IMR-90 (cell line): ENCODE measurements at regions not wholly inside any gene's neighbourhood (a gene's known extent, or its start where the extent isn't known, plus 50 kb on each side); places are given as distances from the start of the nearest gene placed in this dataset.

Experiments
- ATAC-seq: fragments of 200-7000 bp; cut with Tn5 transposase; 2 replicates; pipeline ENCODE4 v1.9.1; 2020; ENCODE audit warnings: low read depth, mild to moderate bottlenecking, moderate library complexity
- BruUV-seq: library from RNA; stranded (reverse); fragments of 400-500 nt; replicated peaks from 2 replicates; lab custom pipeline; 2021; lab: Mats Ljungman, UMichigan
- CTCF ChIA-PET: fragments of 300-600 bp; formaldehyde crosslinking; extraction: SDS; loops from one replicate; lab custom pipeline; 2021; ENCODE audit warnings: antibody characterized with exemption; lab: Yijun Ruan, JAX
- POLR2A ChIA-PET: fragments of 300-600 bp; sonication (Branson Sonifier 250); formaldehyde crosslinking; loops from one replicate; lab custom pipeline; 2022; ENCODE audit warnings: antibody characterized with exemption; ENCODE audit not compliant: unreplicated experiment; lab: Charles Lee
- DNase-seq: peaks from one replicate; pipeline ENCODE4 v3.0.0; 2013
- H2AFZ ChIP-seq: replicated peaks from 2 replicates; pipeline ENCODE3; 2013; ENCODE audit warnings: low read length, mild to moderate bottlenecking; ENCODE audit not compliant: poor library complexity
- H2AK5ac ChIP-seq: 2 replicates; pipeline ENCODE4 v1.6.1; 2013; ENCODE audit warnings: low read depth, low read length, inconsistent platforms
- H2AK9ac ChIP-seq: replicated peaks from 2 replicates; pipeline ENCODE3; 2013; ENCODE audit warnings: mild to moderate bottlenecking, low read depth, low read length, moderate library complexity; ENCODE audit not compliant: poor library complexity
- H2BK120ac ChIP-seq: 2 replicates; pipeline ENCODE4 v1.6.1; 2013; ENCODE audit warnings: low read depth, low read length, inconsistent platforms
- H2BK15ac ChIP-seq: 3 replicates; pipeline ENCODE4 v1.6.1; 2013; ENCODE audit warnings: low read depth, low read length, inconsistent platforms
- H2BK20ac ChIP-seq: 2 replicates; pipeline ENCODE4 v1.6.1; 2013; ENCODE audit warnings: low read depth, mild to moderate bottlenecking, inconsistent platforms, low read length, moderate library complexity
- H2BK5ac ChIP-seq: 2 replicates; pipeline ENCODE4 v1.6.1; 2013; ENCODE audit warnings: mild to moderate bottlenecking, low read depth, low read length, inconsistent platforms; ENCODE audit not compliant: poor library complexity, severe bottlenecking
- H3K14ac ChIP-seq: replicated peaks from 2 replicates; pipeline ENCODE4 v1.6.1; 2013; ENCODE audit warnings: low read depth, low read length, inconsistent platforms
- H3K18ac ChIP-seq: 2 replicates; pipeline ENCODE4 v1.6.1; 2013; ENCODE audit warnings: low read depth, low read length, control low read depth
- H3K23ac ChIP-seq: 2 replicates; pipeline ENCODE4 v1.6.1; 2013; ENCODE audit warnings: low read depth, low read length, inconsistent platforms
- H3K27ac ChIP-seq: 2 replicates; pipeline ENCODE4 v1.5.1; 2013; ENCODE audit warnings: mild to moderate bottlenecking, control low read depth, low read length; ENCODE audit not compliant: insufficient read depth
- H3K27me3 ChIP-seq: 2 replicates; pipeline ENCODE4 v1.6.1; 2013; ENCODE audit warnings: low read length; ENCODE audit not compliant: control insufficient read depth, insufficient read depth
- H3K36me3 ChIP-seq: 2 replicates; pipeline ENCODE4 v1.6.1; 2013; ENCODE audit warnings: low read length, mixed read lengths; ENCODE audit not compliant: control insufficient read depth, insufficient read depth
- H3K4ac ChIP-seq: 2 replicates; pipeline ENCODE4 v1.6.1; 2013; ENCODE audit warnings: low read depth, low read length, inconsistent platforms
- H3K4me1 ChIP-seq: 2 replicates; pipeline ENCODE4 v1.6.1; 2013; ENCODE audit warnings: low read length, mixed read lengths; ENCODE audit not compliant: control insufficient read depth, insufficient read depth
- H3K4me2 ChIP-seq: 2 replicates; pipeline ENCODE4 v1.6.1; 2013; ENCODE audit warnings: low read depth, mild to moderate bottlenecking, control low read depth, low read length, moderate library complexity
- H3K4me3 ChIP-seq: 2 replicates; pipeline ENCODE4 v1.5.1; 2013; ENCODE audit warnings: low read depth, mild to moderate bottlenecking, control low read depth, low read length, moderate library complexity; ENCODE audit not compliant: insufficient read depth
- H3K56ac ChIP-seq: 2 replicates; pipeline ENCODE4 v1.6.1; 2013; ENCODE audit warnings: low read length, inconsistent platforms; ENCODE audit not compliant: insufficient read depth; ENCODE audit errors: extremely low read depth
- H3K79me1 ChIP-seq, 2 experiments: 2 replicates each; pipeline ENCODE4 v1.6.1; 2013; ENCODE audit warnings: low read length in 2 of 2, inconsistent platforms in 1 of 2, low read depth in 1 of 2
- H3K9ac ChIP-seq: 2 replicates; pipeline ENCODE4 v1.6.1; 2013; ENCODE audit warnings: low read depth, low read length, control low read depth
- H3K9me1 ChIP-seq: 2 replicates; pipeline ENCODE4 v1.6.1; 2013; ENCODE audit warnings: low read length, inconsistent platforms; ENCODE audit not compliant: insufficient read depth
- H3K9me3 ChIP-seq: 2 replicates; pipeline ENCODE4 v1.6.1; 2013; ENCODE audit warnings: low read length; ENCODE audit not compliant: control insufficient read depth, insufficient read depth
- H4K20me1 ChIP-seq: 2 replicates; pipeline ENCODE4 v1.6.1; 2013; ENCODE audit warnings: low read length, inconsistent platforms; ENCODE audit not compliant: insufficient read depth
- H4K5ac ChIP-seq: 2 replicates; pipeline ENCODE4 v1.6.1; 2013; ENCODE audit warnings: mild to moderate bottlenecking, low read depth, low read length, control low read depth
- H4K8ac ChIP-seq, 2 experiments: 2 replicates each; pipeline ENCODE4 v1.6.1; 2013; ENCODE audit warnings: low read depth in 2 of 2, low read length in 2 of 2, control low read depth in 1 of 2, inconsistent platforms in 1 of 2
- H4K91ac ChIP-seq: 2 replicates; pipeline ENCODE4 v1.6.1; 2013; ENCODE audit warnings: low read depth, low read length, inconsistent platforms; ENCODE audit not compliant: insufficient read depth
- MAZ ChIP-seq: IDR thresholded peaks from 2 replicates; pipeline ENCODE4 v1.6.1; 2012; ENCODE audit warnings: low read depth, mild to moderate bottlenecking, low read length, improper control_type of control experiment, moderate library complexity, borderline replicate concordance
- NFE2L2 ChIP-seq: fragments of 150-350 bp; IDR thresholded peaks from 2 replicates; pipeline ENCODE4 v1.6.1; 2016; ENCODE audit warnings: low read depth, mild to moderate bottlenecking, low read length
- USF2 ChIP-seq: fragments of 150-350 bp; IDR thresholded peaks from 2 replicates; pipeline ENCODE4 v1.6.1; 2017; ENCODE audit warnings: mild to moderate bottlenecking, antibody characterized with exemption, low read length, low read depth
- WGBS, 2 experiments: methylation state at CpG; one replicate each; pipeline versions ENCODE4 v1.1.5 to v1.1.7; 2013; ENCODE audit warnings: missing lambda C conversion rate in 2 of 2; ENCODE audit not compliant: insufficient read length in 1 of 2; ENCODE audit errors: extremely low coverage in 2 of 2; 5-methylcytosine and 5-hydroxymethylcytosine counted together
- dilution Hi-C: fragments of 300-500 bp; cut with HindIII; formaldehyde crosslinking; loops from one replicate; pipeline ENCODE4 v1.14.3; 2018; ENCODE audit warnings: low sequenced_read_pairs; ENCODE audit not compliant: unreplicated experiment
- in situ Hi-C: fragments of 300-500 bp; cut with MboI; formaldehyde crosslinking; loops from 3 replicates; pipeline ENCODE4 v1.14.3; 2019; ENCODE audit warnings: low sequenced_read_pairs, inconsistent platforms, mixed read lengths
- intact Hi-C: fragments of 100-400 bp; cut with micrococcal nuclease; formaldehyde crosslinking; loops from 2 replicates; pipeline ENCODE4 v1.10.0; 2022

- Histone ChIP-seq H3K36me3 (no peaks in the 10 kb centered on the region), H2BK20ac (no peak overlapping the region), H2AK9ac (no peak overlapping the region), H2BK15ac (no peak overlapping the region), H2BK120ac (no peak overlapping the region), H4K91ac (no peak overlapping the region), H4K8ac (no peak overlapping the region), H3K4ac (no peak overlapping the region), H3K27ac (no peak overlapping the region), H3K27me3 (no peaks in the 10 kb centered on the region; the same call in 1 of the 2 replicates), H2AFZ (no peak overlapping the region), H3K18ac (no peak overlapping the region), H2AK5ac (no peak overlapping the region), H3K9me1 (no peaks in the 10 kb centered on the region), H3K79me1 (no peaks in the 10 kb centered on the region), H3K14ac (no peak overlapping the region), H3K4me1 (no peaks in the 10 kb centered on the region), H3K56ac (no peak overlapping the region), H3K4me2 (no peak overlapping the region), H3K23ac (no peak overlapping the region), H3K9ac (no peak overlapping the region), H3K9me3 (no peaks in the 10 kb centered on the region), H3K4me3 (no peak overlapping the region), H2BK5ac (no peak overlapping the region), H4K5ac (no peak overlapping the region), H4K20me1 (no peaks in the 10 kb centered on the region)
- DNase-seq (no peak), ATAC-seq (no peak)
- WGBS, 2 experiments: no CpG with 5 or more reads among the region's 3 CpGs
- intact Hi-C loops (no loop called here), dilution Hi-C loops (no loop called here), in situ Hi-C loops (no loop called here)
- no TSS peak for BruUV-seq
- POLR2A ChIA-PET: no interaction called here
- no peak for TF ChIP-seq NFE2L2
- no peak for TF ChIP-seq MAZ
- TF ChIP-seq USF2: no peak
- CTCF ChIA-PET: no interaction called here
These were observed 264.2 kb downstream of the LNPK start for GRCh38 chr2:175737722-175738361.
